GM12865 (cell line): ENCODE measurements at regions not wholly inside any gene's neighbourhood (a gene's known extent, or its start where the extent isn't known, plus 50 kb on each side); places are given as distances from the start of the nearest gene placed in this dataset.

ENCODE experiments used
- DNase-seq: peaks from one replicate; pipeline ENCODE4 v3.0.0; 2010; ENCODE audit warnings: low read depth
- H3K4me3 ChIP-seq: 2 replicates; pipeline ENCODE4 v1.5.1; 2011; ENCODE audit warnings: mild to moderate bottlenecking, low read depth, low read length, control low read depth
- CTCF ChIP-seq: IDR thresholded peaks from 2 replicates; pipeline ENCODE4 v1.5.1; 2011; ENCODE audit warnings: low read length, control low read depth, low read depth, inconsistent platforms; ENCODE audit not compliant: insufficient read depth; ENCODE audit errors: missing control alignments

- H3K4me3 ChIP-seq, result no peak overlapping the region
- no peak for DNase-seq
- TF ChIP-seq CTCF, result no peak
Observed at GRCh38 chr21:34289856-34290255, 74.0 kb upstream of the KCNE2 start.

- no peak overlapping the region for H3K4me3 ChIP-seq
- no peak for TF ChIP-seq CTCF
- DNase-seq, result no peak
Observed at GRCh38 chr21:34296878-34297277, 66.9 kb upstream of the KCNE2 start.

DNA sequence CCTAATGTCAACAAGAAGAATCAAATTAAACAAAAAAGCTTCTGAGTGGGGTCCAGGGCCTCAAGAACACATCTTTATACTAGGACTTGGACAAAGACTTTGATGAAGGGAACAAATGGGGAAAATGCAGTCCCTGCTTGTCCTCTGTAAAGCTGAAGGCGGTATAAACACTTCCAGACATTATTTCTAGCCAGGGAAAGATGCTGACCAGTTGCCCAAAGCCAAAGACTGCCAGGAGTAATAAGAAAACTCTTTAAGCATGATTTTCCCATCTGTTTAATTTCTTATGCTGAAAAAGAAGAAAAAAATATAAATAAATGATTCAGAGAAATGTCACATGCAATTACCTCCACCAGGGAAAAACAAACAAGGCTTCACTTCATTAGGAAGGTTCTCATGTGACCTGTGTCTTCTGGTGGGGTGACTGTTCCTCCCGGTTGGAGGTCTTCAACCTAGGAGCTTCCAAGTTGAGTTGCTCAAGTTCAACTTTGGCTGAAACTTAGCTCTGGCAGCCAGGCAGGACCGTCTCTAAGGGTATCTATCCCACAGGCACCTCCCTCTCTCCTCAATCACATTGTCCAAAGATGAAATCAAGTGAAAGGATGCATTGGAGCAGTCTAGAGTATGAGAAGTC, 65.2 kb upstream of the KCNE2 start:
- DNase-seq, result no peak
- no peak overlapping the region for H3K4me3 ChIP-seq
- TF ChIP-seq CTCF, result no peak

DNA sequence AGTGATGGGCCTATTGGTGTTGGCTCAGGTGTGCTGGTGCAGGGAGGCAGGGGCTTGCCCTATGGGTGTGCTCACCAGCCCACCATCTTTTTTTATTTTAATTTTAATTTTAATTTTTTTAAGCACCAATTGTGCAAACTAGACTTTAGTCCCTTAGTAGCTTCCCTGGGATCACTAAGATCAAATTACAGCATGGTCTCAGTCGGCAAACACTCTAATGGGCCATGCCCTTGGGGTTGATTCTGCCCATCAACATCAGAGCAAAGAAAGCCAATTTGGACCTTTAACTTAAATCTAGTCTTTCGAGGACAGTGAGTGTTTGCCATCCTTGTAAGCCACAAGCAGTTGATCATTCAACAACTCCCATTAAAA, 64.7 kb upstream of the KCNE2 start:
- no peak for TF ChIP-seq CTCF
- DNase-seq, result no peak
- H3K4me3 ChIP-seq, result no peak overlapping the region

GRCh38 chr21:34302521-34302920, 61.3 kb upstream of the KCNE2 start:
- DNase-seq, result no peak
- TF ChIP-seq CTCF, result no peak
- H3K4me3 ChIP-seq, result no peak overlapping the region

DNA sequence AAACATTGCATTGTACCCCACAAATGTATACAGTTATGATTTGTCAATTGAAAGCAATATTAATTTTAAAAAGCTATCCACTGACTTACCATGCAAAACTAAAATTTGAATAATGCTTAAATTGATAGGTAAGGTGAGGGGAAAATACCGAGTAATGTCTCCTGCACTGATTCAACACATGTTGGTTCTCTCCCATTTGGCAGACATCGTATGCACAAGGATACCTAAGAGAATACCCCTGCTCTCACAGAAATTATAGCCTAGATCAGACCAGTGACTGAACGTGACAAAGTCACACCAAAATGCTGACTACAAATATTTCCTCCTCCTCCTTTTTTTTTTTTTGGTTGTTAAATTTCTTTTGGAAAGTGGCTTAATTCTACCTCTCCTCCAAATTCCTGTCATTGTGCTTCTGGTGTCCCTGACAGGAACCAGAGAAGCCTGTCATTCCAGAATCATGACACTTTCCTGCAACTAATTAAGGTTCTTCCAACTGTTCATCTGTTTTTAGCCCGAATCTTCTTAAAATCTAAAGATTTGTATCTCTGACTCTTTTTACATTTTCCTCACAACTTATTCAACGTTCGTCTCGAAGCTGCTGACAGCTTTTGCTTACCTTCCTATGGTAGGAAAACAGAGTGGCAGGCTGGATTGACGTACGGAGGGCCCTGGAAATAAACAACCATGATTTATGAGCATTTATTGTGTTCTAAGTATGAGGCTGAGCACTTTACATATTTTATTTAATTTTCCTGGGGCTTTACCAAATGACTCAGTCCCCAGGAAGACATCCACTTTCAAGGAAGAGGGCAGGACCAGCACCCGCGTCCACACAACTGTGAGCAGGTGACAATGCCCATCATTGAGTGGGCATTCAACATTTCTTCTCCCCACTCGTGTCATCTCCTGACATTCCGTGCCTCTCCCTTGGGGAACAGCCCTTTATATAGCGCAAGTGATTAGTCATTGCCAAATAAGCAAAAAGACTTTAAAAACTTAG, 57.9 kb upstream of the KCNE2 start:
- DNase-seq, result no peak
- H3K4me3 ChIP-seq, result no peak overlapping the region
- TF ChIP-seq CTCF, result no peak
